ENCODE measurements at regions not wholly inside any gene's neighbourhood (a gene's known extent, or its start where the extent isn't known, plus 50 kb on each side); places are given as distances from the start of the nearest gene placed in this dataset.

GRCh38 chr9:16328349-16328748, 542.1 kb downstream of the BNC2 start:
- no peaks in the 10 kb centered on the region for H3K36me3 Mint-ChIP-seq
- peaks cover 8% of the 10 kb centered on the region for H3K9me3 Mint-ChIP-seq
- ATAC-seq: no peak
- DNase-seq (ENCODE audit: low spot score in 2 of 2): no peak
- no peaks in the 10 kb centered on the region for H3K4me1 Mint-ChIP-seq
- H3K4me3 Mint-ChIP-seq: no peak overlapping the region
- no peak overlapping the region for H3K27ac Mint-ChIP-seq

GRCh38 chr9:16329671-16330113, 540.8 kb downstream of the BNC2 start:
- DNase-seq (ENCODE audit: low spot score in 2 of 2): no peak
- Mint-ChIP-seq H3K4me3 (no peak overlapping the region), H3K27ac (no peak overlapping the region), H3K4me1 (no peaks in the 10 kb centered on the region), H3K36me3 (no peaks in the 10 kb centered on the region), H3K9me3 (peaks cover 10% of the 10 kb centered on the region)
- ATAC-seq: no peak

- Mint-ChIP-seq H3K36me3 (no peaks in the 10 kb centered on the region), H3K4me3 (no peak overlapping the region), H3K4me1 (no peaks in the 10 kb centered on the region), H3K9me3 (peaks cover 10% of the 10 kb centered on the region), H3K27ac (no peak overlapping the region)
- ATAC-seq (no peak), DNase-seq (ENCODE audit: low spot score in 2 of 2) (no peak)
Observed at GRCh38 chr9:16331031-16331430, 539.4 kb downstream of the BNC2 start.

- H3K36me3 Mint-ChIP-seq: no peaks in the 10 kb centered on the region
- no peak for DNase-seq (ENCODE audit: low spot score in 2 of 2)
- no peak for ATAC-seq
- no peaks in the 10 kb centered on the region for H3K4me1 Mint-ChIP-seq
- no peak overlapping the region for H3K4me3 Mint-ChIP-seq
- no peak overlapping the region for H3K27ac Mint-ChIP-seq
- H3K9me3 Mint-ChIP-seq: peaks cover 10% of the 10 kb centered on the region
Observed at GRCh38 chr9:16331527-16331926, 538.9 kb downstream of the BNC2 start.

- Mint-ChIP-seq H3K27ac (no peak overlapping the region), H3K36me3 (no peaks in the 10 kb centered on the region), H3K9me3 (peaks cover 13% of the 10 kb centered on the region), H3K4me3 (no peak overlapping the region), H3K4me1 (no peaks in the 10 kb centered on the region)
- no peak for DNase-seq (ENCODE audit: low spot score in 2 of 2)
- ATAC-seq: no peak
Observed at GRCh38 chr9:16333691-16334090, 536.8 kb downstream of the BNC2 start.

GRCh38 chr9:16335788-16336580, 534.5 kb downstream of the BNC2 start:
- Mint-ChIP-seq H3K4me3 (no peak overlapping the region), H3K27ac (no peak overlapping the region), H3K4me1 (no peaks in the 10 kb centered on the region), H3K9me3 (peaks cover 16% of the 10 kb centered on the region), H3K36me3 (no peaks in the 10 kb centered on the region)
- DNase-seq (ENCODE audit: low spot score in 2 of 2) (no peak), ATAC-seq (no peak)

GRCh38 chr9:16336833-16337232, 533.6 kb downstream of the BNC2 start:
- Mint-ChIP-seq H3K27ac (no peak overlapping the region), H3K4me3 (no peak overlapping the region), H3K36me3 (no peaks in the 10 kb centered on the region), H3K4me1 (no peaks in the 10 kb centered on the region), H3K9me3 (peaks cover 12% of the 10 kb centered on the region)
- ATAC-seq (no peak), DNase-seq (ENCODE audit: low spot score in 2 of 2) (no peak)

- H3K4me3 Mint-ChIP-seq: no peak overlapping the region
- no peak for ATAC-seq
- H3K9me3 Mint-ChIP-seq: peaks cover 12% of the 10 kb centered on the region
- DNase-seq (ENCODE audit: low spot score in 2 of 2): no peak
- H3K4me1 Mint-ChIP-seq: no peaks in the 10 kb centered on the region
- no peak overlapping the region for H3K27ac Mint-ChIP-seq
- no peaks in the 10 kb centered on the region for H3K36me3 Mint-ChIP-seq
Observed at GRCh38 chr9:16337322-16338029, 533.0 kb downstream of the BNC2 start.

- Mint-ChIP-seq H3K27ac (no peak overlapping the region), H3K9me3 (peaks cover 12% of the 10 kb centered on the region), H3K4me1 (no peaks in the 10 kb centered on the region), H3K36me3 (no peaks in the 10 kb centered on the region), H3K4me3 (no peak overlapping the region)
- DNase-seq (ENCODE audit: low spot score in 2 of 2) (no peak), ATAC-seq (no peak)
Observed at GRCh38 chr9:16341177-16341576, 529.3 kb downstream of the BNC2 start.

GRCh38 chr9:16342246-16343020, 528.0 kb downstream of the BNC2 start:
- no peak for ATAC-seq
- H3K9me3 Mint-ChIP-seq: peaks cover 16% of the 10 kb centered on the region
- H3K27ac Mint-ChIP-seq: no peak overlapping the region
- no peak overlapping the region for H3K4me3 Mint-ChIP-seq
- H3K4me1 Mint-ChIP-seq: no peaks in the 10 kb centered on the region
- no peaks in the 10 kb centered on the region for H3K36me3 Mint-ChIP-seq
- DNase-seq (ENCODE audit: low spot score in 2 of 2): no peak

- no peak overlapping the region for H3K4me3 Mint-ChIP-seq
- no peaks in the 10 kb centered on the region for H3K4me1 Mint-ChIP-seq
- DNase-seq (ENCODE audit: low spot score in 2 of 2) (no peak), ATAC-seq (no peak)
- peaks cover 11% of the 10 kb centered on the region for H3K9me3 Mint-ChIP-seq
- no peaks in the 10 kb centered on the region for H3K36me3 Mint-ChIP-seq
- H3K27ac Mint-ChIP-seq: no peak overlapping the region
Observed at GRCh38 chr9:16343249-16344237, 526.9 kb downstream of the BNC2 start.

GRCh38 chr9:16344343-16344742, 526.1 kb downstream of the BNC2 start:
- Mint-ChIP-seq H3K4me1 (no peaks in the 10 kb centered on the region), H3K27ac (no peak overlapping the region), H3K9me3 (peaks cover 7% of the 10 kb centered on the region), H3K4me3 (no peak overlapping the region), H3K36me3 (no peaks in the 10 kb centered on the region)
- ATAC-seq: no peak
- no peak for DNase-seq (ENCODE audit: low spot score in 2 of 2)

- H3K4me3 Mint-ChIP-seq: no peak overlapping the region
- H3K36me3 Mint-ChIP-seq: no peaks in the 10 kb centered on the region
Observed at GRCh38 chr9:16345902-16346301, 524.6 kb downstream of the BNC2 start.

GRCh38 chr9:16347886-16348285, 522.6 kb downstream of the BNC2 start:
- H3K4me3 Mint-ChIP-seq: no peak overlapping the region
- H3K9me3 Mint-ChIP-seq: peaks cover 10% of the 10 kb centered on the region
- H3K36me3 Mint-ChIP-seq: no peaks in the 10 kb centered on the region
- no peak for ATAC-seq
- no peak for DNase-seq (ENCODE audit: low spot score in 2 of 2)
- H3K4me1 Mint-ChIP-seq: no peaks in the 10 kb centered on the region
- H3K27ac Mint-ChIP-seq: no peak overlapping the region

More at GRCh38 chr9:16345902-16346301, 524.6 kb downstream of the BNC2 start:
- DNase-seq (ENCODE audit: low spot score in 2 of 2) (no peak), ATAC-seq (no peak)
- Mint-ChIP-seq H3K4me1 (no peaks in the 10 kb centered on the region), H3K27ac (no peak overlapping the region), H3K9me3 (peaks cover 10% of the 10 kb centered on the region)
